ENCODE measurements at regions not wholly inside any gene's neighbourhood (a gene's known extent, or its start where the extent isn't known, plus 50 kb on each side); places are given as distances from the start of the nearest gene placed in this dataset.

GRCh38 chr11:29364006-29364405 lies 652.8 kb downstream of the KCNA4 start:
- no peaks in the 10 kb centered on the region for H3K4me1 ChIP-seq (ENCODE audit: control insufficient read depth, insufficient read depth, low read length)
- ChIA-PET POLR2A (no interaction called here), CTCF (no interaction called here)
- no peaks in the 10 kb centered on the region for H3K9me3 ChIP-seq (ENCODE audit: control insufficient read depth, insufficient read depth, low read depth, low read length)
- TF ChIP-seq ZNF654 (tag by site-specific recombination; IDR thresholded peaks at IDR 0.05; ENCODE audit: low read depth) (no peak), ZNF529 (tag by site-specific recombination; IDR thresholded peaks at IDR 0.05; ENCODE audit: insufficient replicate concordance) (no peak), ZBTB48 (tag by site-specific recombination; IDR thresholded peaks at IDR 0.05) (no peak)
- no peaks in the 10 kb centered on the region for H3K36me3 ChIP-seq (ENCODE audit: control insufficient read depth in 2 of 2, insufficient read depth in 1 of 2, low read length in 2 of 2)
- no peak overlapping the region for H3K27ac ChIP-seq (ENCODE audit: extremely low read depth, low read depth, low read length)
- H3K4me3 ChIP-seq (ENCODE audit: low read depth, low read length), result no peak overlapping the region

DNA sequence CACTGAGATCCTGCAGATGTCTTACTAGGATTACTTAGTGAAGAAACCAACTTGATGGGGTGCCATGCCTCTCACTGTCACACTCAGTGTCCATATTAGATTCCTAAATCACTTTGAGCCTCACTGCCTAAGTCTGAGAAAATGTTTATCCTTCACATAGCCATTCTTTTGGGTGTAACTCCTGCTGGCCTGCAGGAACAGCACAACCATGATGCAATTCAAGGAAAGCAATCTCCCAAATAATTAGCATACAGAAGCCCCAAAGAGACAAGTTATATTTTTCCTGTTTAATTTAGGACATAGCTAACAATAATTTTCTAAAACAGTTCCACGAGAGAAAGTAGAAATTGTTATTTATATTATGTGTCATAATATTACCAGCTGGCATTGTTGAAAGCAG lies 655.5 kb downstream of the KCNA4 start:
- H3K9me3 ChIP-seq (ENCODE audit: control insufficient read depth, insufficient read depth, low read depth, low read length), result no peaks in the 10 kb centered on the region
- ChIA-PET POLR2A (no interaction called here), CTCF (interaction anchor here (0.8 to 1.7 kb wide), 3 partner anchors 18 to 118 kb away, joined by 3 to 4 read pairs (median 3); no protein-coding TSS in a partner anchor)
- no peaks in the 10 kb centered on the region for H3K36me3 ChIP-seq (ENCODE audit: control insufficient read depth in 2 of 2, insufficient read depth in 1 of 2, low read length in 2 of 2)
- no peak overlapping the region for H3K4me3 ChIP-seq (ENCODE audit: low read depth, low read length)
- no peak for TF ChIP-seq ZFP69B (tag by site-specific recombination; IDR thresholded peaks at IDR 0.05)
- TF ChIP-seq ZNF76 (tag by site-specific recombination; IDR thresholded peaks at IDR 0.05; ENCODE audit: borderline replicate concordance, low read depth), result no peak
- TF ChIP-seq HOXA7 (CRISPR knock-in tag; IDR thresholded peaks at IDR 0.05; ENCODE audit: borderline replicate concordance), result no peak
- no peak for TF ChIP-seq ZNF423 (tag by site-specific recombination; IDR thresholded peaks at IDR 0.05)
- no peak for TF ChIP-seq BCL11A (tag by site-specific recombination; IDR thresholded peaks at IDR 0.05; ENCODE audit: low read depth)
- no peak for TF ChIP-seq ZNF629 (tag by site-specific recombination; IDR thresholded peaks at IDR 0.05)
- TF ChIP-seq ZNF830 (tag by site-specific recombination; IDR thresholded peaks at IDR 0.05; ENCODE audit: low read depth), result no peak
- no peak for TF ChIP-seq ZNF140 (tag by site-specific recombination; IDR thresholded peaks at IDR 0.05)
- no peak for TF ChIP-seq ZNF416 (tag by site-specific recombination; IDR thresholded peaks at IDR 0.05)
- no peak for TF ChIP-seq ZFP3 (tag by site-specific recombination; IDR thresholded peaks at IDR 0.05; ENCODE audit: low read depth)
- no peak for TF ChIP-seq ZSCAN30 (tag by site-specific recombination; IDR thresholded peaks at IDR 0.05)
- no peaks in the 10 kb centered on the region for H3K4me1 ChIP-seq (ENCODE audit: control insufficient read depth, insufficient read depth, low read length)
- no peak overlapping the region for H3K27ac ChIP-seq (ENCODE audit: extremely low read depth, low read depth, low read length)

GRCh38 chr11:29353833-29354232 lies 663.0 kb downstream of the KCNA4 start:
- Histone ChIP-seq H3K36me3 (ENCODE audit: control insufficient read depth in 2 of 2, insufficient read depth in 1 of 2, low read length in 2 of 2) (no peaks in the 10 kb centered on the region), H3K9me3 (ENCODE audit: control insufficient read depth, insufficient read depth, low read depth, low read length) (no peaks in the 10 kb centered on the region), H3K4me1 (ENCODE audit: control insufficient read depth, insufficient read depth, low read length) (no peaks in the 10 kb centered on the region), H3K4me3 (ENCODE audit: low read depth, low read length) (no peak overlapping the region), H3K27ac (ENCODE audit: extremely low read depth, low read depth, low read length) (no peak overlapping the region)
- ChIA-PET CTCF (no interaction called here), POLR2A (no interaction called here)
- TF ChIP-seq, protein P1, sequence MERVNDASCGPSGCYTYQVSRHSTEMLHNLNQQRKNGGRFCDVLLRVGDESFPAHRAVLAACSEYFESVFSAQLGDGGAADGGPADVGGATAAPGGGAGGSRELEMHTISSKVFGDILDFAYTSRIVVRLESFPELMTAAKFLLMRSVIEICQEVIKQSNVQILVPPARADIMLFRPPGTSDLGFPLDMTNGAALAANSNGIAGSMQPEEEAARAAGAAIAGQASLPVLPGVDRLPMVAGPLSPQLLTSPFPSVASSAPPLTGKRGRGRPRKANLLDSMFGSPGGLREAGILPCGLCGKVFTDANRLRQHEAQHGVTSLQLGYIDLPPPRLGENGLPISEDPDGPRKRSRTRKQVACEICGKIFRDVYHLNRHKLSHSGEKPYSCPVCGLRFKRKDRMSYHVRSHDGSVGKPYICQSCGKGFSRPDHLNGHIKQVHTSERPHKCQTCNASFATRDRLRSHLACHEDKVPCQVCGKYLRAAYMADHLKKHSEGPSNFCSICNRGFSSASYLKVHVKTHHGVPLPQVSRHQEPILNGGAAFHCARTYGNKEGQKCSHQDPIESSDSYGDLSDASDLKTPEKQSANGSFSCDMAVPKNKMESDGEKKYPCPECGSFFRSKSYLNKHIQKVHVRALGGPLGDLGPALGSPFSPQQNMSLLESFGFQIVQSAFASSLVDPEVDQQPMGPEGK (tag by site-specific recombination; IDR thresholded peaks at IDR 0.05), result no peak
- TF ChIP-seq ZBTB6 (tag by site-specific recombination; IDR thresholded peaks at IDR 0.05) (no peak), ZNF37A (tag by site-specific recombination; IDR thresholded peaks at IDR 0.05) (no peak), HOXC10 (CRISPR knock-in tag; IDR thresholded peaks at IDR 0.05) (no peak), ZNF350 (tag by site-specific recombination; IDR thresholded peaks at IDR 0.05) (no peak), ZFP37 (tag by site-specific recombination; IDR thresholded peaks at IDR 0.05) (no peak), ZNF26 (tag by site-specific recombination; IDR thresholded peaks at IDR 0.05) (no peak), ZNF501 (tag by site-specific recombination; IDR thresholded peaks at IDR 0.05) (no peak), ZNF266 (tag by site-specific recombination; IDR thresholded peaks at IDR 0.05; ENCODE audit: low read depth) (no peak), ZNF114 (tag by site-specific recombination; IDR thresholded peaks at IDR 0.05) (no peak)
- TF ChIP-seq, protein P2, sequence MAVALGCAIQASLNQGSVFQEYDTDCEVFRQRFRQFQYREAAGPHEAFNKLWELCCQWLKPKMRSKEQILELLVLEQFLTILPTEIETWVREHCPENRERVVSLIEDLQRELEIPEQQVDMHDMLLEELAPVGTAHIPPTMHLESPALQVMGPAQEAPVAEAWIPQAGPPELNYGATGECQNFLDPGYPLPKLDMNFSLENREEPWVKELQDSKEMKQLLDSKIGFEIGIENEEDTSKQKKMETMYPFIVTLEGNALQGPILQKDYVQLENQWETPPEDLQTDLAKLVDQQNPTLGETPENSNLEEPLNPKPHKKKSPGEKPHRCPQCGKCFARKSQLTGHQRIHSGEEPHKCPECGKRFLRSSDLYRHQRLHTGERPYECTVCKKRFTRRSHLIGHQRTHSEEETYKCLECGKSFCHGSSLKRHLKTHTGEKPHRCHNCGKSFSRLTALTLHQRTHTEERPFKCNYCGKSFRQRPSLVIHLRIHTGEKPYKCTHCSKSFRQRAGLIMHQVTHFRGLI (tag by site-specific recombination; IDR thresholded peaks at IDR 0.05), result no peak
